ENCODE measurements at regions not wholly inside any gene's neighbourhood (a gene's known extent, or its start where the extent isn't known, plus 50 kb on each side); places are given as distances from the start of the nearest gene placed in this dataset.

- no peak for TF ChIP-seq CTCF (IDR thresholded peaks at IDR 0.05; ENCODE audit: insufficient read depth, low read length, poor library complexity, severe bottlenecking)
- no peak for TF ChIP-seq EZH2phosphoT487 (conservative IDR thresholded peaks at IDR 0.05; ENCODE audit: low read length)
Measured at GRCh38 chr2:143928184-143928583, 591.7 kb downstream of the ZEB2 start.

Data from SU-DHL-6 (cell line).